HEK293T (cell line): ENCODE measurements at regions not wholly inside any gene's neighbourhood (a gene's known extent, or its start where the extent isn't known, plus 50 kb on each side); places are given as distances from the start of the nearest gene placed in this dataset.

Source experiments
- ARNT ChIP-seq: fragments of 450-650 bp; IDR thresholded peaks from 2 replicates; pipeline ENCODE4 v1.6.1; 2017; ENCODE audit warnings: mild to moderate bottlenecking
- BHLHE40 ChIP-seq: fragments of 450-650 bp; IDR thresholded peaks from 2 replicates; pipeline ENCODE4 v1.6.1; 2016; ENCODE audit warnings: mild to moderate bottlenecking, moderate library complexity, borderline replicate concordance
- ELF4 ChIP-seq: fragments of 450-650 bp; IDR thresholded peaks from 2 replicates; pipeline ENCODE4 v1.6.1; 2017; ENCODE audit warnings: antibody characterized with exemption
- FOXK2 ChIP-seq: fragments of 450-650 bp; IDR thresholded peaks from 2 replicates; pipeline ENCODE4 v1.6.1; 2016; ENCODE audit warnings: mild to moderate bottlenecking
- LEF1 ChIP-seq: fragments of 450-650 bp; IDR thresholded peaks from 2 replicates; pipeline ENCODE4 v1.6.1; 2017; ENCODE audit warnings: mild to moderate bottlenecking, borderline replicate concordance
- NFRKB ChIP-seq: fragments of 450-650 bp; IDR thresholded peaks from 2 replicates; pipeline ENCODE4 v1.6.1; 2016; ENCODE audit warnings: mild to moderate bottlenecking, moderate library complexity
- SUZ12 ChIP-seq: fragments of 450-650 bp; IDR thresholded peaks from 2 replicates; pipeline ENCODE4 v1.6.1; 2016; ENCODE audit warnings: mild to moderate bottlenecking
- TARDBP ChIP-seq: fragments of 450-650 bp; IDR thresholded peaks from 2 replicates; pipeline ENCODE4 v1.6.1; 2016
- ZNF384 ChIP-seq: fragments of 450-650 bp; IDR thresholded peaks from 2 replicates; pipeline ENCODE4 v1.6.1; 2016
- TF ChIP-seq, protein P1 (sequence below): fragments of 450-650 bp; IDR thresholded peaks from 2 replicates; pipeline ENCODE4 v1.6.1; 2016

DNA sequence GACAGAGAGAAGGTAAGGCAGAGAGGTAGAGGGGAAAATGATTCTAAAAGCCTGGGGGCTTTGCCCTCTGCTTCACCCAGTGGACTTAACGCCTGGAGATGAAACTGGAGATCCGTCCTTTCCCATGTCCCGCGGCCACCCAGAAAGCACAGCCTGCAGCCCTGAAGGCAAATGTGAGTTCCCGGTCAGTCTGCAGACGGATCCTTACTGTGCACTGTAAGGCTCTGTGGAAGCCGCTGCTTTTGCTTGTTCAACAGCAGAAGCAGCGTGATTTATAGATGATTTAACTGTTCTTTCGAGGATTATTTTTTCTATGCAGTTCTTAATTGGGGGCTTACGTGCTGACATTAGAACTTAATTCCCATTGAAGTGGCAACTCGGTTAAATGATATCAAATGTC lies 290.4 kb downstream of the FOXL1 start:
- TF ChIP-seq TARDBP (no peak), LEF1 (no peak), NFRKB (no peak), ZNF384 (no peak), ELF4 (no peak), SUZ12 (no peak), BHLHE40 (no peak), ARNT (no peak), FOXK2 (no peak)
- TF ChIP-seq, protein P1, sequence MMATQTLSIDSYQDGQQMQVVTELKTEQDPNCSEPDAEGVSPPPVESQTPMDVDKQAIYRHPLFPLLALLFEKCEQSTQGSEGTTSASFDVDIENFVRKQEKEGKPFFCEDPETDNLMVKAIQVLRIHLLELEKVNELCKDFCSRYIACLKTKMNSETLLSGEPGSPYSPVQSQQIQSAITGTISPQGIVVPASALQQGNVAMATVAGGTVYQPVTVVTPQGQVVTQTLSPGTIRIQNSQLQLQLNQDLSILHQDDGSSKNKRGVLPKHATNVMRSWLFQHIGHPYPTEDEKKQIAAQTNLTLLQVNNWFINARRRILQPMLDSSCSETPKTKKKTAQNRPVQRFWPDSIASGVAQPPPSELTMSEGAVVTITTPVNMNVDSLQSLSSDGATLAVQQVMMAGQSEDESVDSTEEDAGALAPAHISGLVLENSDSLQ = no peak
